ENCODE measurements at regions not wholly inside any gene's neighbourhood (a gene's known extent, or its start where the extent isn't known, plus 50 kb on each side); places are given as distances from the start of the nearest gene placed in this dataset.

GRCh38 chr6:51300510-51300909, 481.8 kb downstream of the TFAP2B start:
- no peak for ATAC-seq
- Histone ChIP-seq H3K4me1 (ENCODE audit: insufficient read depth, low read length) (no peaks in the 10 kb centered on the region), H3K9me3 (ENCODE audit: low read length) (no peaks in the 10 kb centered on the region), H3K9ac (ENCODE audit: insufficient read depth, low read depth, low read length) (no peak overlapping the region), H3K36me3 (replicated peaks in 1 of 2; ENCODE audit: control insufficient read depth in 1 of 2, insufficient read depth in 2 of 2, low read length in 2 of 2) (no peaks in the 10 kb centered on the region), H3K4me2 (ENCODE audit: low read depth, low read length) (no peak overlapping the region), H4K20me1 (ENCODE audit: insufficient read depth, low read length) (no peaks in the 10 kb centered on the region), H3K4me3 (replicated peaks in 1 of 3; ENCODE audit: insufficient read depth in 1 of 3, low read depth in 2 of 3, low read length in 3 of 3) (no peak overlapping the region), H3K79me2 (ENCODE audit: insufficient read depth, low read length) (no peaks in the 10 kb centered on the region), H3K27me3 (ENCODE audit: control insufficient read depth in 1 of 2, insufficient read depth in 2 of 2, low read length in 2 of 2) (no peaks in the 10 kb centered on the region), H2AFZ (ENCODE audit: low read length) (no peak overlapping the region), H3K27ac (ENCODE audit: extremely low read length, insufficient read depth, low read length) (no peak overlapping the region)
- intact Hi-C loops (cut with micrococcal nuclease; ENCODE audit: unreplicated experiment), result no loop called here
- DNase-seq (ENCODE audit: low spot score), result no peak
- ChIA-PET CTCF (ENCODE audit: low intra/inter-chr PET ratio, low total read pairs) (no interaction called here), POLR2A (no interaction called here)
- in situ Hi-C loops (cut with HindIII; ENCODE audit: extremely low pct_ligation_motif_present, low pct_unique_long_range_greater_than_20kb), result no loop called here
- no peak for TF ChIP-seq PBX2 (CRISPR knock-in tag; IDR thresholded peaks at IDR 0.05)
- TF ChIP-seq EED (CRISPR knock-in tag; IDR thresholded peaks at IDR 0.05), result no peak
- TF ChIP-seq ZNF432 (CRISPR knock-in tag; IDR thresholded peaks at IDR 0.05; ENCODE audit: borderline replicate concordance), result no peak
- TF ChIP-seq ARID2 (CRISPR knock-in tag; IDR thresholded peaks at IDR 0.05; ENCODE audit: borderline replicate concordance), result no peak
- no peak for TF ChIP-seq ZNF609 (CRISPR knock-in tag; IDR thresholded peaks at IDR 0.05; ENCODE audit: borderline replicate concordance)
- TF ChIP-seq ZNF253 (CRISPR knock-in tag; IDR thresholded peaks at IDR 0.05; ENCODE audit: borderline replicate concordance), result no peak
- no peak for TF ChIP-seq NRL (CRISPR knock-in tag; IDR thresholded peaks at IDR 0.05; ENCODE audit: borderline replicate concordance)
- TF ChIP-seq ZNF12 (CRISPR knock-in tag; IDR thresholded peaks at IDR 0.05), result no peak
- TF ChIP-seq ZNF614 (CRISPR knock-in tag; IDR thresholded peaks at IDR 0.05; ENCODE audit: borderline replicate concordance), result no peak
- TF ChIP-seq TBX3 (IDR thresholded peaks at IDR 0.05; ENCODE audit: borderline replicate concordance), result no peak
- no peak for TF ChIP-seq ZNF776 (CRISPR knock-in tag; IDR thresholded peaks at IDR 0.05)
- TF ChIP-seq CREBL2 (CRISPR knock-in tag; IDR thresholded peaks at IDR 0.05; ENCODE audit: borderline replicate concordance), result no peak
- no peak for TF ChIP-seq ZNF34 (CRISPR knock-in tag; IDR thresholded peaks at IDR 0.05; ENCODE audit: borderline replicate concordance)
- TF ChIP-seq ARNT (IDR thresholded peaks at IDR 0.05), result no peak
- no peak for TF ChIP-seq STAT5B (CRISPR knock-in tag; IDR thresholded peaks at IDR 0.05)
- no peak for TF ChIP-seq ATF7-NPFF (CRISPR knock-in tag; IDR thresholded peaks at IDR 0.05; ENCODE audit: low read depth)
- TF ChIP-seq FOXM1 (CRISPR knock-in tag; IDR thresholded peaks at IDR 0.05), result no peak
- FAIRE-seq, result no peak
- BruUV-seq (replicated peaks), result no TSS peak
